Sigmoid colon (tissue), 6 donors: ENCODE measurements at regions not wholly inside any gene's neighbourhood (a gene's known extent, or its start where the extent isn't known, plus 50 kb on each side); places are given as distances from the start of the nearest gene placed in this dataset.

Experiments
- DNase-seq: peaks from one replicate; pipeline ENCODE4 v3.0.0-alpha.2; 2019
- H3K27ac ChIP-seq, 4 donors: fragments of 200-600 bp; sonication (generic); one replicate each; pipeline ENCODE4 v1.5.1; 2016 to 2019; ENCODE audit warnings: mild to moderate bottlenecking in 1 of 4
- H3K27me3 ChIP-seq, 3 donors: fragments of 200-600 bp; sonication (generic); one replicate each; pipeline ENCODE4 v1.5.1; 2019; ENCODE audit warnings: mild to moderate bottlenecking in 1 of 3
- H3K36me3 ChIP-seq, 4 donors: fragments of 200-600 bp; sonication (generic); one replicate each; pipeline ENCODE4 v1.5.1; 2016 to 2019
- H3K4me1 ChIP-seq, 4 donors: fragments of 200-600 bp; sonication (generic); one replicate each; pipeline ENCODE4 v1.5.1; 2017 to 2019
- H3K4me3 ChIP-seq, 4 donors: fragments of 200-600 bp; sonication (generic); one replicate each; pipeline ENCODE4 v1.5.1; 2017 to 2019; ENCODE audit warnings: mild to moderate bottlenecking in 2 of 4, moderate library complexity in 1 of 4
- H3K9me3 ChIP-seq, 4 donors: fragments of 200-600 bp in 3 of 4; sonication (generic) in 3 of 4; one replicate each; pipeline versions ENCODE4 v1.5.1 to v1.6.1; 2013 to 2019
- EP300 ChIP-seq, 4 donors: sonication (generic); formaldehyde crosslinking; IDR thresholded peaks; one replicate each; pipeline ENCODE4 v1.6.1; 2017; ENCODE audit warnings: antibody characterized with exemption in 4 of 4
- POLR2A ChIP-seq, 2 donors: fragments of 450-650 bp; IDR thresholded peaks; one replicate each; pipeline ENCODE4 v1.6.1; 2016; ENCODE audit warnings: antibody characterized with exemption in 2 of 2, mild to moderate bottlenecking in 2 of 2, moderate library complexity in 2 of 2
- POLR2AphosphoS5 ChIP-seq, 4 donors: sonication (generic); formaldehyde crosslinking; IDR thresholded peaks; one replicate each; pipeline ENCODE4 v1.6.1; 2017; ENCODE audit warnings: antibody characterized with exemption in 4 of 4
- WGBS, 2 donors: extraction: QIAGEN DNeasy Blood & Tissue Kit; methylation state at CpG; one replicate each; pipeline ENCODE4 v1.1.7; 2013; 5-methylcytosine and 5-hydroxymethylcytosine counted together
- intact Hi-C: fragments of 100-400 bp; cut with DNase I; formaldehyde crosslinking; loops from one replicate; pipeline ENCODE4 v1.15.1; 2023
- TF ChIP-seq, protein P1 (sequence below), 4 experiments: fragments of 450-650 bp in 3 of 4; fragments of 200-600 bp in 1 of 4; IDR thresholded peaks; one replicate each; pipeline ENCODE4 v1.5.1; 2016 to 2019; ENCODE audit warnings: antibody characterized with exemption in 4 of 4, mild to moderate bottlenecking in 3 of 4, moderate library complexity in 2 of 4
- donor health status: healthy with polysubstance abuse.
- donor health status: healthy.

DNA sequence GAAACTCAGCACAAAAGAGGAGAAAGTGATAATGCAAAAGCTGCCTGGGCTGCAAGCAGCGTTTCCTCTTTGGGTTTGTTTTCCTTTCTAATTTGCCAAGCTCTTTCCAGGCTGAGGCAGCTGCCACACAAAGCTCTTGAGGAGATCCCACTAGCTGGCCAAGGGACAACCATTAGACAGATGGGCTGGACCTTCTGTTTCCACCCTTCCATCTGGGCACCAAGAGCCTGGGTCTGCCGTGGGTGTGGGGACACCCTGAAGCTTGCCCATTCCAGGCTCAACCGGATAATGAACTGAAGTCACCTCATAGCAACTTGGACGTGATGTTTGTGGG is 194.6 kb upstream of the C1QTNF7 start:
- TF ChIP-seq, protein P1, sequence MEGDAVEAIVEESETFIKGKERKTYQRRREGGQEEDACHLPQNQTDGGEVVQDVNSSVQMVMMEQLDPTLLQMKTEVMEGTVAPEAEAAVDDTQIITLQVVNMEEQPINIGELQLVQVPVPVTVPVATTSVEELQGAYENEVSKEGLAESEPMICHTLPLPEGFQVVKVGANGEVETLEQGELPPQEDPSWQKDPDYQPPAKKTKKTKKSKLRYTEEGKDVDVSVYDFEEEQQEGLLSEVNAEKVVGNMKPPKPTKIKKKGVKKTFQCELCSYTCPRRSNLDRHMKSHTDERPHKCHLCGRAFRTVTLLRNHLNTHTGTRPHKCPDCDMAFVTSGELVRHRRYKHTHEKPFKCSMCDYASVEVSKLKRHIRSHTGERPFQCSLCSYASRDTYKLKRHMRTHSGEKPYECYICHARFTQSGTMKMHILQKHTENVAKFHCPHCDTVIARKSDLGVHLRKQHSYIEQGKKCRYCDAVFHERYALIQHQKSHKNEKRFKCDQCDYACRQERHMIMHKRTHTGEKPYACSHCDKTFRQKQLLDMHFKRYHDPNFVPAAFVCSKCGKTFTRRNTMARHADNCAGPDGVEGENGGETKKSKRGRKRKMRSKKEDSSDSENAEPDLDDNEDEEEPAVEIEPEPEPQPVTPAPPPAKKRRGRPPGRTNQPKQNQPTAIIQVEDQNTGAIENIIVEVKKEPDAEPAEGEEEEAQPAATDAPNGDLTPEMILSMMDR (IDR thresholded peaks at IDR 0.05) = no peak
- TF ChIP-seq POLR2AphosphoS5 (IDR thresholded peaks at IDR 0.05) (no peak), POLR2A (IDR thresholded peaks at IDR 0.05) (no peak), EP300 (IDR thresholded peaks at IDR 0.05) (no peak)
- no peaks in the 10 kb centered on the region for H3K27me3 ChIP-seq
- WGBS, 2 donors = 47 to 58% methylated on average over 4 of the region's 4 CpGs
- no peak for DNase-seq
- H3K27ac ChIP-seq = peak overlapping the region; percentile 3 to 54 (median 30)
- no peak overlapping the region for H3K4me3 ChIP-seq
- peaks cover 0 to 46% (median 31%) of the 10 kb centered on the region in 4 donors for H3K4me1 ChIP-seq
- no peaks in the 10 kb centered on the region for H3K36me3 ChIP-seq
- H3K9me3 ChIP-seq = no peaks in the 10 kb centered on the region
- intact Hi-C loops = loop anchor here (5.0 kb wide), 1 partner anchor 419 kb away; no protein-coding TSS in a partner anchor

- Histone ChIP-seq H3K36me3 (no peaks in the 10 kb centered on the region), H3K4me3 (no peak overlapping the region), H3K27me3 (no peaks in the 10 kb centered on the region), H3K4me1 (peaks cover 0 to 50% (median 31%) of the 10 kb centered on the region in 4 donors), H3K27ac (peak overlapping the region; percentile 3 to 54 (median 30)), H3K9me3 (no peaks in the 10 kb centered on the region)
- TF ChIP-seq EP300 (IDR thresholded peaks at IDR 0.05) = no peak
- TF ChIP-seq, protein P1 (IDR thresholded peaks at IDR 0.05) = no peak
- no peak for TF ChIP-seq POLR2A (IDR thresholded peaks at IDR 0.05)
- no peak for TF ChIP-seq POLR2AphosphoS5 (IDR thresholded peaks at IDR 0.05)
- 38 to 77% methylated on average over 5 of the region's 5 CpGs for WGBS, 2 donors
- no peak for DNase-seq
- intact Hi-C loops = loop anchor here (5.0 kb wide), 1 partner anchor 419 kb away; no protein-coding TSS in a partner anchor
Measured at GRCh38 chr4:15233626-15234025, 194.2 kb upstream of the C1QTNF7 start.

DNA sequence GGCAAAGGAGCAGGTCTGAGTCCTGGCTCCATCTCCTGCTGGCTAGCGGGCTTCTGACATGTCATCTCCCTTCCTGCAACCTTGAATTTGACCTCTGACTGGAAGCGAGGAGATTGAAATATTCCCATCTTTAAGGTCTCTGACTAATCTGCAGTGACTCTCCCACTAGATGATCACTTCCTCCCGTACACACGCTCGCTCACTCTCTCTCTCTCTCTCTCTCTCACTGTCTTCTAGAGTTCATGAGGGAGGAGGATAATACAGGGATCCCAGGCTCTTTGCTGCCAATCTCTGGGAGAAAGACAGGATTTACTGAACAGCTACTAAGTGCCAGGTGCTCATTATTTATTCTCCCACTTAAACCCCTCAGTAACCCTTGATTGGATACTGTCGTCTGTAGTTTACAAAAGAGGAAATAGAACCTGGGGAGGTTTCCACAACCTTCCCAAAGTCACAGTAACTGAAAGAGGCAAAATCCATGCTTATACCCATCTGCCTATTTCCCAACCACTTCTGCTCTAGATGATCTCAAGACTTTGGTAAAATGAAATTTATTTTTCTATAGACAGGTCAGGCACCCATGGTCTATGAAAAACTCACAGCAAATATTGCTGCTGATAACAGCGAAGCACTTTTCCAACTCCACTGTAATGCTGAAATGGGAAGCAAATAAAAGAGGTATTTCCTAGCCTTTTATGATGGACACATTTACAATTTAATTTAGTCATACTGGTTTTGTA is 193.5 kb upstream of the C1QTNF7 start:
- WGBS, 2 donors = 61 to 63% methylated on average over 7 of the region's 7 CpGs
- intact Hi-C loops = loop anchor here (5.0 kb wide), 1 partner anchor 418 kb away; no protein-coding TSS in a partner anchor
- H3K27ac ChIP-seq = peak overlapping the region; percentile 3 to 54 (median 26)
- H3K4me3 ChIP-seq = no peak overlapping the region
- TF ChIP-seq EP300 (IDR thresholded peaks at IDR 0.05) (no peak), POLR2AphosphoS5 (IDR thresholded peaks at IDR 0.05) (peak in 2 of 4 donors; percentile 24 to 42)
- TF ChIP-seq, protein P1 (IDR thresholded peaks at IDR 0.05) = no peak
- no peak for DNase-seq
- no peaks in the 10 kb centered on the region for H3K36me3 ChIP-seq
- H3K4me1 ChIP-seq = peaks cover 0 to 57% (median 33%) of the 10 kb centered on the region in 4 donors
- H3K27me3 ChIP-seq = no peaks in the 10 kb centered on the region
- no peaks in the 10 kb centered on the region for H3K9me3 ChIP-seq

GRCh38 chr4:15234856-15235126 is 193.0 kb upstream of the C1QTNF7 start:
- intact Hi-C loops = loop anchor here (5.0 kb wide), 2 partner anchors 163 to 418 kb away; no protein-coding TSS in a partner anchor
- Histone ChIP-seq H3K27ac (peak overlapping the region in 3 of 4 donors; percentile 24 to 54 (median 37)), H3K27me3 (no peaks in the 10 kb centered on the region), H3K4me3 (no peak overlapping the region), H3K4me1 (peaks cover 0 to 62% (median 36%) of the 10 kb centered on the region in 4 donors), H3K9me3 (no peaks in the 10 kb centered on the region), H3K36me3 (no peaks in the 10 kb centered on the region)
- DNase-seq = no peak
- 46 to 65% methylated on average over 2 of the region's 2 CpGs for WGBS, 2 donors
- peak in 1 of 4 donors; percentile 24 for TF ChIP-seq POLR2AphosphoS5 (IDR thresholded peaks at IDR 0.05)
- TF ChIP-seq, protein P1 (IDR thresholded peaks at IDR 0.05) = no peak
